Progenitor cell of endocrine pancreas (in vitro differentiated cells): ENCODE measurements at regions not wholly inside any gene's neighbourhood (a gene's known extent, or its start where the extent isn't known, plus 50 kb on each side); places are given as distances from the start of the nearest gene placed in this dataset.

ENCODE experiments used
- DNase-seq: peaks from one replicate; pipeline ENCODE4 v3.0.0; 2021; ENCODE audit warnings: low spot score; ENCODE audit not compliant: unreplicated experiment
- H3K27ac Mint-ChIP-seq: 2 replicates; pipeline ENCODE4 v1.8.0; 2021; ENCODE audit warnings: mild to moderate bottlenecking, moderate library complexity, mixed read lengths
- H3K27me3 Mint-ChIP-seq: 2 replicates; pipeline ENCODE4 v1.8.0; 2021; ENCODE audit warnings: mixed read lengths
- H3K36me3 Mint-ChIP-seq: 2 replicates; pipeline ENCODE4 v1.8.0; 2022; ENCODE audit warnings: mixed read lengths; ENCODE audit not compliant: insufficient read depth
- H3K4me1 Mint-ChIP-seq: 2 replicates; pipeline ENCODE4 v1.8.0; 2021; ENCODE audit warnings: low read depth, mixed read lengths
- H3K4me3 Mint-ChIP-seq: 2 replicates; pipeline ENCODE4 v1.8.0; 2021; ENCODE audit warnings: low read depth, mild to moderate bottlenecking, moderate library complexity, mixed read lengths
- H3K9me3 Mint-ChIP-seq: 2 replicates; pipeline ENCODE4 v1.8.0; 2021; ENCODE audit warnings: low read depth, mixed read lengths
- TF ChIP-seq, protein P1 (sequence below): fragments of 200-600 bp; sonication (generic); IDR thresholded peaks from one replicate; pipeline ENCODE4 v1.5.0; 2021; ENCODE audit warnings: antibody characterized with exemption, mild to moderate bottlenecking; ENCODE audit not compliant: unreplicated experiment

DNA sequence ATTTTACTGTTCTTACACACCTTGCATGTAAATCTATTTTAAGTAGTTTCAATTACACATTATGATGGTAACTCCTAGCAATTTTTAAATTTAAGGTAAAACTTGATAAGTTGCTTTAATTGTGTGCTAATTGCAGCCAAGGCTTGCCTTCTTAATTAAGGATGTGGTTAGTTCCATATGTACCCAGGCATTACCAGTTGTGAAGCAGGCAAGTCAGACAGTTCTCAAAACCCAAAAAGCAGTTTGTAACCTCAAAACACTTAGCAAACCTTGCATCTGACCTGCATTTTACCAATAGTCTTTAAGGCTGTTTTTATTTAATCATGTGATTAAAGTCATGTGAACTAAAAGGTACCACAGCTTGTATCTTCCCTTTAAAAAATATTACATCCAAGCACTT lies 1159.4 kb downstream of the DSC3 start:
- DNase-seq, result no peak
- Mint-ChIP-seq H3K4me1 (no peaks in the 10 kb centered on the region), H3K36me3 (no peaks in the 10 kb centered on the region), H3K9me3 (no peaks in the 10 kb centered on the region), H3K4me3 (no peak overlapping the region), H3K27me3 (no peaks in the 10 kb centered on the region), H3K27ac (no peak overlapping the region)
- TF ChIP-seq, protein P1, sequence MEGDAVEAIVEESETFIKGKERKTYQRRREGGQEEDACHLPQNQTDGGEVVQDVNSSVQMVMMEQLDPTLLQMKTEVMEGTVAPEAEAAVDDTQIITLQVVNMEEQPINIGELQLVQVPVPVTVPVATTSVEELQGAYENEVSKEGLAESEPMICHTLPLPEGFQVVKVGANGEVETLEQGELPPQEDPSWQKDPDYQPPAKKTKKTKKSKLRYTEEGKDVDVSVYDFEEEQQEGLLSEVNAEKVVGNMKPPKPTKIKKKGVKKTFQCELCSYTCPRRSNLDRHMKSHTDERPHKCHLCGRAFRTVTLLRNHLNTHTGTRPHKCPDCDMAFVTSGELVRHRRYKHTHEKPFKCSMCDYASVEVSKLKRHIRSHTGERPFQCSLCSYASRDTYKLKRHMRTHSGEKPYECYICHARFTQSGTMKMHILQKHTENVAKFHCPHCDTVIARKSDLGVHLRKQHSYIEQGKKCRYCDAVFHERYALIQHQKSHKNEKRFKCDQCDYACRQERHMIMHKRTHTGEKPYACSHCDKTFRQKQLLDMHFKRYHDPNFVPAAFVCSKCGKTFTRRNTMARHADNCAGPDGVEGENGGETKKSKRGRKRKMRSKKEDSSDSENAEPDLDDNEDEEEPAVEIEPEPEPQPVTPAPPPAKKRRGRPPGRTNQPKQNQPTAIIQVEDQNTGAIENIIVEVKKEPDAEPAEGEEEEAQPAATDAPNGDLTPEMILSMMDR, result no peak

GRCh38 chr18:29882620-29883019 lies 1159.9 kb downstream of the DSC3 start:
- DNase-seq, result no peak
- no peak overlapping the region for H3K4me3 Mint-ChIP-seq
- TF ChIP-seq, protein P1, result no peak
- no peaks in the 10 kb centered on the region for H3K9me3 Mint-ChIP-seq
- H3K27me3 Mint-ChIP-seq, result no peaks in the 10 kb centered on the region
- H3K27ac Mint-ChIP-seq, result no peak overlapping the region
- no peaks in the 10 kb centered on the region for H3K4me1 Mint-ChIP-seq
- no peaks in the 10 kb centered on the region for H3K36me3 Mint-ChIP-seq

GRCh38 chr18:29879763-29880162 lies 1162.8 kb downstream of the DSC3 start:
- no peak overlapping the region for H3K27ac Mint-ChIP-seq
- H3K9me3 Mint-ChIP-seq, result peaks cover 9% of the 10 kb centered on the region
- H3K4me1 Mint-ChIP-seq, result no peaks in the 10 kb centered on the region
- H3K27me3 Mint-ChIP-seq, result no peaks in the 10 kb centered on the region
- no peak overlapping the region for H3K4me3 Mint-ChIP-seq
- TF ChIP-seq, protein P1, result no peak
- H3K36me3 Mint-ChIP-seq, result no peaks in the 10 kb centered on the region
- DNase-seq, result no peak

DNA sequence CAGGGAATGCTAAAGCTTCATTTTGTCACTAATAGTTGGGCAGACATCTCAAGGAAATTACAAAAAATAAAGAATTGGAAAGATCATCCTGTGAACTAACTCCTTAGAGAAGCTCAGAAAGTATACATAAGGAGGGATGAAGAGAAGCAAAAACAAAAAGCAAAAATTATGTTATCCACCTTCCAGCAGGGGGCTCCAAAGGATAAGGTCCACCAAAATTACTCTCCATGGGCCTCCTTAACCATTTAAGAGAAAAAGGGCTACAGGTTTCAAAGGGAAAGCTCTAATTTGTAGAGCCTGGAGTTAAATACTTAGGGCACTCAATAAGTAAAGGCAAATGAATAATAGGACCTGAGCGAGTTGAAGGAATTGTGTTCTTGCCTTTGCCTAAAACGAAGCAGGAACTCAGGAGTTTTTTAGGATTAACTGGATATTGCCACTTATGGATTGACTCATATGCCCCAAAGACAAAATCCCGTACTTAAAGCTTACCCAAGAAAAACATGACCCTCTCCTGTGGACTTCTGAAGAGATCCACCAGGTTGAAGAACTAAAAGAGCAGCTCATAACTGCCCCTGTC lies 1167.9 kb downstream of the DSC3 start:
- H3K27ac Mint-ChIP-seq, result no peak overlapping the region
- peak; percentile 29 for DNase-seq
- peaks cover 9% of the 10 kb centered on the region for H3K9me3 Mint-ChIP-seq
- H3K4me3 Mint-ChIP-seq, result no peak overlapping the region
- no peaks in the 10 kb centered on the region for H3K36me3 Mint-ChIP-seq
- H3K4me1 Mint-ChIP-seq, result no peaks in the 10 kb centered on the region
- H3K27me3 Mint-ChIP-seq, result no peaks in the 10 kb centered on the region
- TF ChIP-seq, protein P1, result peak; percentile 75

- no peaks in the 10 kb centered on the region for H3K27me3 Mint-ChIP-seq
- no peaks in the 10 kb centered on the region for H3K4me1 Mint-ChIP-seq
Measured at GRCh38 chr18:29873211-29873610, 1169.3 kb downstream of the DSC3 start.

More at GRCh38 chr18:29873211-29873610, 1169.3 kb downstream of the DSC3 start:
- no peak overlapping the region for H3K4me3 Mint-ChIP-seq
- H3K9me3 Mint-ChIP-seq, result peaks cover 9% of the 10 kb centered on the region
- no peak for DNase-seq
- TF ChIP-seq, protein P1, result no peak
- H3K27ac Mint-ChIP-seq, result no peak overlapping the region
- H3K36me3 Mint-ChIP-seq, result no peaks in the 10 kb centered on the region
